Uterus (tissue), 3 donors: ENCODE measurements at regions not wholly inside any gene's neighbourhood (a gene's known extent, or its start where the extent isn't known, plus 50 kb on each side); places are given as distances from the start of the nearest gene placed in this dataset.

Source experiments
- DNase-seq, 2 donors: peaks; one replicate each; pipeline ENCODE4 v3.0.0-alpha.2; 2019 to 2020
- H3K27ac ChIP-seq, 2 donors: fragments of 200-600 bp; sonication (generic); 1 replicate in 1 of 2; 2 replicates in 1 of 2; pipeline ENCODE4 v1.5.1; 2016 to 2018
- H3K27me3 ChIP-seq, 2 donors: fragments of 200-600 bp; sonication (generic); one replicate each; pipeline ENCODE4 v1.5.1; 2018 to 2019; ENCODE audit warnings: control low read depth in 1 of 2
- H3K36me3 ChIP-seq, 2 donors: fragments of 200-600 bp; sonication (generic); one replicate each; pipeline ENCODE4 v1.5.1; 2019; ENCODE audit warnings: control low read depth in 1 of 2
- H3K4me1 ChIP-seq, 2 donors: fragments of 200-600 bp; sonication (generic); one replicate each; pipeline ENCODE4 v1.5.1; 2018 to 2019; ENCODE audit warnings: control low read depth in 1 of 2
- H3K4me3 ChIP-seq, 2 donors: fragments of 200-600 bp; sonication (generic); 1 replicate in 1 of 2; 2 replicates in 1 of 2; pipeline ENCODE4 v1.5.1; 2018 to 2019; ENCODE audit warnings: mild to moderate bottlenecking in 1 of 2
- H3K9me3 ChIP-seq, 2 donors: fragments of 200-600 bp; sonication (generic); one replicate each; pipeline ENCODE4 v1.5.1; 2019; ENCODE audit warnings: control low read depth in 1 of 2
- POLR2A ChIP-seq, 2 donors: fragments of 450-650 bp; IDR thresholded peaks; one replicate each; pipeline ENCODE4 v1.6.1; 2016; ENCODE audit warnings: antibody characterized with exemption in 2 of 2, mild to moderate bottlenecking in 1 of 2, moderate library complexity in 1 of 2
- intact Hi-C: fragments of 100-400 bp; cut with DNase I; formaldehyde crosslinking; loops from one replicate; pipeline ENCODE4 v1.15.1; 2023; ENCODE audit warnings: low total_unique reads
- TF ChIP-seq, protein P1 (sequence below), 4 experiments: fragments of 200-600 bp in 2 of 4; fragments of 450-650 bp in 2 of 4; sonication (generic) in 2 of 4; IDR thresholded peaks; one replicate each; pipeline ENCODE4 v1.5.1; 2016 to 2019; ENCODE audit warnings: antibody characterized with exemption in 4 of 4, mild to moderate bottlenecking in 2 of 4, moderate library complexity in 1 of 4
- donor health status: DM: yes; HTN: yes; CAD: no.

- intact Hi-C loops = no loop called here
- H3K27me3 ChIP-seq = no peaks in the 10 kb centered on the region
- no peak for TF ChIP-seq POLR2A (IDR thresholded peaks at IDR 0.05)
- TF ChIP-seq, protein P1, sequence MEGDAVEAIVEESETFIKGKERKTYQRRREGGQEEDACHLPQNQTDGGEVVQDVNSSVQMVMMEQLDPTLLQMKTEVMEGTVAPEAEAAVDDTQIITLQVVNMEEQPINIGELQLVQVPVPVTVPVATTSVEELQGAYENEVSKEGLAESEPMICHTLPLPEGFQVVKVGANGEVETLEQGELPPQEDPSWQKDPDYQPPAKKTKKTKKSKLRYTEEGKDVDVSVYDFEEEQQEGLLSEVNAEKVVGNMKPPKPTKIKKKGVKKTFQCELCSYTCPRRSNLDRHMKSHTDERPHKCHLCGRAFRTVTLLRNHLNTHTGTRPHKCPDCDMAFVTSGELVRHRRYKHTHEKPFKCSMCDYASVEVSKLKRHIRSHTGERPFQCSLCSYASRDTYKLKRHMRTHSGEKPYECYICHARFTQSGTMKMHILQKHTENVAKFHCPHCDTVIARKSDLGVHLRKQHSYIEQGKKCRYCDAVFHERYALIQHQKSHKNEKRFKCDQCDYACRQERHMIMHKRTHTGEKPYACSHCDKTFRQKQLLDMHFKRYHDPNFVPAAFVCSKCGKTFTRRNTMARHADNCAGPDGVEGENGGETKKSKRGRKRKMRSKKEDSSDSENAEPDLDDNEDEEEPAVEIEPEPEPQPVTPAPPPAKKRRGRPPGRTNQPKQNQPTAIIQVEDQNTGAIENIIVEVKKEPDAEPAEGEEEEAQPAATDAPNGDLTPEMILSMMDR (IDR thresholded peaks at IDR 0.05) = no peak
- H3K4me1 ChIP-seq = no peaks in the 10 kb centered on the region
- no peak overlapping the region for H3K27ac ChIP-seq
- H3K36me3 ChIP-seq = no peaks in the 10 kb centered on the region
- DNase-seq = no peak
- H3K9me3 ChIP-seq = no peaks in the 10 kb centered on the region
- H3K4me3 ChIP-seq = no peak overlapping the region
Measured at GRCh38 chr9:11269036-11269435, 656.2 kb upstream of the PTPRD start.

DNA sequence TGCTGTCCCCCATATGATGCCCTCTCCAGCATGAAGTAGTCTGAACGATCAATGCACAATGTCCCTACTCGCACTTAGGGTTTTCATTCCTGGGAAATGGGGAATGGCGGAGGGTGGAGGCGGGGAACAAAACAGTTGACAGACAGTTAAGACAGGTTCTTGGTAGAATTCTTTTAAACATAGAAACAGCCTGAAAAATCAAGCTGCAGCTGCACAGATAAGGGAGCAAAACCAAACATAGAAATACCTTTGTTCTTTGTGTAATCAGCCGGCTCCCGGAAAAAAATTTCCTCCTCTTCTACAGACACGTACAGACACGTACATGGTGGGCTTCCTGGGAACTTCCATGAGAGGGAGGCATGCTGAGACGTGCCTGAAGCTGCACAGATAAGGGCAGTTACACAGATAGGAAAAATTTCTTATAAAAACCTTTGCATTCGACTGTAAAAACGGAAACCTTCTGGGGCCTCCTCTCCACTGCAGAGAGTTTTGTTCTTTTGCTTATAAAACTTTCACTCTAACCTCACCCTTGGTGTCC, 662.4 kb upstream of the PTPRD start:
- no peaks in the 10 kb centered on the region for H3K4me1 ChIP-seq
- intact Hi-C loops = no loop called here
- H3K36me3 ChIP-seq = no peaks in the 10 kb centered on the region
- TF ChIP-seq, protein P1 (IDR thresholded peaks at IDR 0.05) = no peak
- no peak for TF ChIP-seq POLR2A (IDR thresholded peaks at IDR 0.05)
- DNase-seq = no peak
- no peaks in the 10 kb centered on the region for H3K27me3 ChIP-seq
- H3K9me3 ChIP-seq = no peaks in the 10 kb centered on the region
- H3K27ac ChIP-seq = no peak overlapping the region
- no peak overlapping the region for H3K4me3 ChIP-seq

- Histone ChIP-seq H3K27ac (no peak overlapping the region), H3K27me3 (no peaks in the 10 kb centered on the region), H3K36me3 (no peaks in the 10 kb centered on the region), H3K9me3 (no peaks in the 10 kb centered on the region), H3K4me1 (no peaks in the 10 kb centered on the region), H3K4me3 (no peak overlapping the region)
- DNase-seq = no peak
- TF ChIP-seq POLR2A (IDR thresholded peaks at IDR 0.05) = no peak
- TF ChIP-seq, protein P1 (IDR thresholded peaks at IDR 0.05) = no peak
- intact Hi-C loops = no loop called here
Measured at GRCh38 chr9:11312966-11313365, 700.2 kb upstream of the PTPRD start.

DNA sequence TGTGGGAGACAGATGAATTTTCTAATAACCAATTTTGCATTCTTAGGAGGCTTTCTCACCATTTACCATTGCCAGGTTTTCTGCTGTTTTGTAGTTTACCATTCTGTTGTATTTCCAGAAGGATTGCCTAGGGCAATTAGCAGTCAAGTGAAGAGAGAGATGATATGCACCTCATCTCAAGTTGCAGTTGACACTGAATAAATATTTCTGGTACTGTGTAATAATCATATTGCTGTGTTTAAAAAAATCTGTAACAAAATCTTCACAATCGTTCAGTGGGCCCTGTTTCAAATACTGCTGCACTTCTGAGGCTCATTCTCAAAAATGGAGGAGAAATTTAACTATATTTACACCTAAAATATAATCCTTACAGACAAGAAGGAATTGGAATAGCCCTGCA, 706.1 kb upstream of the PTPRD start:
- DNase-seq = no peak
- no peak overlapping the region for H3K27ac ChIP-seq
- H3K9me3 ChIP-seq = no peaks in the 10 kb centered on the region
- H3K36me3 ChIP-seq = no peaks in the 10 kb centered on the region
- no peak overlapping the region for H3K4me3 ChIP-seq
- TF ChIP-seq POLR2A (IDR thresholded peaks at IDR 0.05) = no peak
- no peaks in the 10 kb centered on the region for H3K4me1 ChIP-seq
- no peaks in the 10 kb centered on the region for H3K27me3 ChIP-seq
- intact Hi-C loops = no loop called here

GRCh38 chr9:11319538-11319937, 706.7 kb upstream of the PTPRD start:
- intact Hi-C loops = no loop called here
- H3K4me3 ChIP-seq = no peak overlapping the region
- no peak overlapping the region for H3K27ac ChIP-seq
- H3K36me3 ChIP-seq = no peaks in the 10 kb centered on the region
- no peaks in the 10 kb centered on the region for H3K4me1 ChIP-seq
- no peak for DNase-seq
- no peaks in the 10 kb centered on the region for H3K9me3 ChIP-seq
- no peaks in the 10 kb centered on the region for H3K27me3 ChIP-seq
- TF ChIP-seq, protein P1 (IDR thresholded peaks at IDR 0.05) = no peak
- TF ChIP-seq POLR2A (IDR thresholded peaks at IDR 0.05) = no peak

GRCh38 chr9:11320989-11321388, 708.2 kb upstream of the PTPRD start:
- H3K27me3 ChIP-seq = no peaks in the 10 kb centered on the region
- H3K9me3 ChIP-seq = no peaks in the 10 kb centered on the region
- no peak overlapping the region for H3K27ac ChIP-seq
- no peak for TF ChIP-seq POLR2A (IDR thresholded peaks at IDR 0.05)
- TF ChIP-seq, protein P1 (IDR thresholded peaks at IDR 0.05) = no peak
- no peak for DNase-seq
- intact Hi-C loops = no loop called here
- H3K4me3 ChIP-seq = no peak overlapping the region
- H3K4me1 ChIP-seq = no peaks in the 10 kb centered on the region
- H3K36me3 ChIP-seq = no peaks in the 10 kb centered on the region
